Right atrium auricular region (tissue), 2 donors: ENCODE measurements at regions not wholly inside any gene's neighbourhood (a gene's known extent, or its start where the extent isn't known, plus 50 kb on each side); places are given as distances from the start of the nearest gene placed in this dataset.

Source experiments
- DNase-seq: peaks from one replicate; pipeline ENCODE4 v3.0.0-alpha.2; 2019; ENCODE audit warnings: low spot score
- H3K27ac ChIP-seq, 2 donors: fragments of 200-600 bp; sonication (generic); 1 replicate in 1 of 2; 2 replicates in 1 of 2; pipeline ENCODE4 v1.5.1; 2016 to 2019
- H3K27me3 ChIP-seq, 2 donors: fragments of 200-600 bp; sonication (generic); one replicate each; pipeline versions ENCODE4 v1.5.1 to v1.6.0; 2017 to 2019
- H3K36me3 ChIP-seq: fragments of 200-600 bp; sonication (generic); one replicate; pipeline ENCODE4 v1.5.1; 2016
- H3K4me1 ChIP-seq, 2 donors: fragments of 200-600 bp; sonication (generic); one replicate each; pipeline versions ENCODE4 v1.5.1 to v1.6.0; 2017 to 2019
- H3K4me3 ChIP-seq, 2 donors: fragments of 200-600 bp; sonication (generic); 1 replicate in 1 of 2; 2 replicates in 1 of 2; pipeline ENCODE4 v1.5.1; 2017 to 2019; ENCODE audit warnings: mild to moderate bottlenecking in 1 of 2, moderate library complexity in 1 of 2
- H3K9me3 ChIP-seq, 2 donors: fragments of 200-600 bp; sonication (generic); one replicate each; pipeline ENCODE4 v1.5.1; 2019
- CTCF ChIP-seq, 2 donors: fragments of 200-600 bp; sonication (generic); IDR thresholded peaks; one replicate each; pipeline ENCODE4 v1.5.1; 2019; ENCODE audit warnings: antibody characterized with exemption in 2 of 2

DNA sequence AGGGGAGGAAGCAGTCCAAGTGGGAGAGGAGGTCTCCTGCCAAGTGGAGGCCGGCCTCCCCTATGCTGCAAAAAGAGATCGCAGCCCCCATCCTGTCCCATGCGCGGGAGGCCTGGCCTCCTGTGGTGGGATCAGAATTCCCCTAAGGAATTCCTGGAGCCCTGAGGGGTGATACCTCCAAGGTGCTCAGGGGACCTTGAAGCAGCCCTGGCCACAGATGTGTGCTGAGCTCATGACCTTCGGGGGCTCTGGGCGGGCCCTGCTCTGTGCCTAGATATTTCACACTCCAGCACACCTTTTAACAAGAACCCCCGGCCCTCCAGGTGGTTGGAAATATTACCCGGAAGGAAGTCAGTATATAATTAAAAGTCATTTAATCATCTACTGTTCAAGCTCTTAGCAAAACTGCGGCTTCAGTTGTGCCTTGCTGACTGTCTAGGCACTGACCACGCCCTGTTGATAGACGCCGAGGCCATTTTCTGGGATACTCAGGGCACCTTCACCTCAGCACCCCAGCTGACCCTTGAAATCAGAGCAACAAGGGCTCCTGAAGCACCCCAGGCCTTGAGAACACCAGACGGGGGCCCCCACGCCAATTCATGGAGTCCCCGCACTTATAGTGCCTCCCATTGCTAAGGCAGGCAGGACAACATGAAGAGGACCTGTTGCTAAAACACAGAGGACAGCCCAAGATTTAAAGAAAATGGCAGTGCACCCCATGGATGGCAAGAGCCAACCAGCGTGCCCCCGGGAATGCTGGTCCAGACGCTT, 119.1 kb downstream of the NDUFA10 start:
- Histone ChIP-seq H3K27me3 (no peaks in the 10 kb centered on the region), H3K36me3 (no peaks in the 10 kb centered on the region), H3K9me3 (no peaks in the 10 kb centered on the region), H3K4me1 (no peaks in the 10 kb centered on the region), H3K4me3 (no peak overlapping the region), H3K27ac (no peak overlapping the region)
- DNase-seq: peak; percentile 30
- TF ChIP-seq CTCF (IDR thresholded peaks at IDR 0.05): no peak

GRCh38 chr2:239905306-239905705, 119.8 kb downstream of the NDUFA10 start:
- Histone ChIP-seq H3K4me1 (no peaks in the 10 kb centered on the region), H3K9me3 (no peaks in the 10 kb centered on the region), H3K4me3 (no peak overlapping the region), H3K27me3 (no peaks in the 10 kb centered on the region), H3K36me3 (no peaks in the 10 kb centered on the region), H3K27ac (no peak overlapping the region)
- TF ChIP-seq CTCF (IDR thresholded peaks at IDR 0.05): no peak
- DNase-seq: no peak

GRCh38 chr2:239904496-239904895, 120.6 kb downstream of the NDUFA10 start:
- H3K4me1 ChIP-seq: no peaks in the 10 kb centered on the region
- H3K4me3 ChIP-seq: no peak overlapping the region
- H3K27me3 ChIP-seq: no peaks in the 10 kb centered on the region
- peak; percentile 53 for DNase-seq
- H3K27ac ChIP-seq: no peak overlapping the region
- no peaks in the 10 kb centered on the region for H3K9me3 ChIP-seq
- H3K36me3 ChIP-seq: no peaks in the 10 kb centered on the region
- no peak for TF ChIP-seq CTCF (IDR thresholded peaks at IDR 0.05)

DNA sequence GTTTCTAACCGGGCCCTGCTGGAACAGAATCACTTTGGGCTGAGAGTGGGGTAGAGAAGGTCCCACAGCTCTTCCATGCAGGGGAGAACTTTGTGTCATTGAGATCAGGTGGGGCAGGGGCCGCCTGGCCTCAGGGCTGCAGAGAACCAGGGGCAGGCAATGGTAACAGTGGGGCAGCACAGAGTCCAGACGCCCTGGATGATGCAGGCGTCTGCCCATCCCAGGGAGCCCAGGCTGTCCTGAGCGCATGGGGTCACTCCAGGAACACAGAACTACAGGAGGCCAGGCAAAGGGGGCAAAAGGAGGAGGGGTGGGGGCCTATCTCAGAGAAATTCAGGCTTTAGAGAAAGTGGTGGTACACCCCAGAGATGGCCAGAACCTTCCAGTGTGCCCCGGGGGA, 121.3 kb downstream of the NDUFA10 start:
- H3K4me1 ChIP-seq: no peaks in the 10 kb centered on the region
- no peak overlapping the region for H3K4me3 ChIP-seq
- H3K9me3 ChIP-seq: no peaks in the 10 kb centered on the region
- no peak for TF ChIP-seq CTCF (IDR thresholded peaks at IDR 0.05)
- peak; percentile 18 for DNase-seq
- no peaks in the 10 kb centered on the region for H3K36me3 ChIP-seq
- no peak overlapping the region for H3K27ac ChIP-seq
- H3K27me3 ChIP-seq: no peaks in the 10 kb centered on the region

DNA sequence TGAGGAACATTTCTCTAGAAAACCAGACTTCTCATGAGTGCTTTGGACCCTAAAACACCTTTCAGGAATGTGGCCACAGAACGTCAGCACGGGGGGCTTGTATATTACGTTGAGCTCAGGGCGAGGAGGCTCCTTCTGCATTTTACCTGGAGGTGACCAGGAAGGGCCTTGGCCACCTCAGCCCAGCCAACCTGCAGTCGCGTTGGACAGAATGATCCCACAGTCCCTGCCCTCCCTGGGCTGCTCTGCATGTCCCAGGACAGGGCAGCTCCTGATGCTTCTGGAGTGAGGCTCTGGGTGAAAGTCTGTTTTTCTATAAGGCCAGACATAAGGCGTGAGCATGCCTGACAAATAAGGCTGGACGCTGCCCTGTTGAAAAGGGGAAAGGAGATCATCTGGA, 121.9 kb downstream of the NDUFA10 start:
- H3K4me3 ChIP-seq: no peak overlapping the region
- H3K4me1 ChIP-seq: no peaks in the 10 kb centered on the region
- H3K9me3 ChIP-seq: no peaks in the 10 kb centered on the region
- H3K27ac ChIP-seq: no peak overlapping the region
- no peaks in the 10 kb centered on the region for H3K36me3 ChIP-seq
- no peak for TF ChIP-seq CTCF (IDR thresholded peaks at IDR 0.05)
- no peaks in the 10 kb centered on the region for H3K27me3 ChIP-seq
- peak; percentile 30 for DNase-seq

DNA sequence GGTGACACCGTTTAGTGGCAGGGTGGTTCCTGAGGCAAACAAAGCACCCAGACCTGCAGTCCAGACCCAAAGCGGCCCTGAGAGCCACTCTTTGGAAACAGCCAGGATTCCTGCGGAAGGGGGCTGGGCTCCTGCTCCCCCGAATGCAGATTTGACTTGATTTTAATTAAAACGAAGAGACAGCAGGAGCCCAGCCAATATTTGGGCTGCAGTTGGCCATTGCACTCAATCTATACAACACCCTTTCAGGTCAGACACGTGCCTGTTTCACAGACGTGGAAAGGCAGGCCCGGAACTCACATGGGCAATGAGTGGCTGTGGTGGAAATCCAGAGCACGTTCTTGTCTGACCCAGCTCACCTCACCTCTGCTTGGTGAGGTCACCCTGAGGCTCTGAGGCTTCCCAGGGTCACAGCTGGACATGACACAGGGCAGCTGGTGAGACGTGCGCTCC, 122.4 kb downstream of the NDUFA10 start:
- Histone ChIP-seq H3K4me1 (no peaks in the 10 kb centered on the region), H3K27ac (no peak overlapping the region), H3K27me3 (no peaks in the 10 kb centered on the region), H3K9me3 (no peaks in the 10 kb centered on the region), H3K36me3 (no peaks in the 10 kb centered on the region), H3K4me3 (no peak overlapping the region)
- TF ChIP-seq CTCF (IDR thresholded peaks at IDR 0.05): no peak
- DNase-seq: peak; percentile 54
